ENCODE measurements at regions not wholly inside any gene's neighbourhood (a gene's known extent, or its start where the extent isn't known, plus 50 kb on each side); places are given as distances from the start of the nearest gene placed in this dataset.

GRCh38 chr4:132003593-132003992 is 1145.5 kb upstream of the PCDH10 start:
- H3K4me3 ChIP-seq (replicated peaks; ENCODE audit: low read depth, low read length), result no peak overlapping the region
- TF ChIP-seq, protein P1, sequence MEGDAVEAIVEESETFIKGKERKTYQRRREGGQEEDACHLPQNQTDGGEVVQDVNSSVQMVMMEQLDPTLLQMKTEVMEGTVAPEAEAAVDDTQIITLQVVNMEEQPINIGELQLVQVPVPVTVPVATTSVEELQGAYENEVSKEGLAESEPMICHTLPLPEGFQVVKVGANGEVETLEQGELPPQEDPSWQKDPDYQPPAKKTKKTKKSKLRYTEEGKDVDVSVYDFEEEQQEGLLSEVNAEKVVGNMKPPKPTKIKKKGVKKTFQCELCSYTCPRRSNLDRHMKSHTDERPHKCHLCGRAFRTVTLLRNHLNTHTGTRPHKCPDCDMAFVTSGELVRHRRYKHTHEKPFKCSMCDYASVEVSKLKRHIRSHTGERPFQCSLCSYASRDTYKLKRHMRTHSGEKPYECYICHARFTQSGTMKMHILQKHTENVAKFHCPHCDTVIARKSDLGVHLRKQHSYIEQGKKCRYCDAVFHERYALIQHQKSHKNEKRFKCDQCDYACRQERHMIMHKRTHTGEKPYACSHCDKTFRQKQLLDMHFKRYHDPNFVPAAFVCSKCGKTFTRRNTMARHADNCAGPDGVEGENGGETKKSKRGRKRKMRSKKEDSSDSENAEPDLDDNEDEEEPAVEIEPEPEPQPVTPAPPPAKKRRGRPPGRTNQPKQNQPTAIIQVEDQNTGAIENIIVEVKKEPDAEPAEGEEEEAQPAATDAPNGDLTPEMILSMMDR (IDR thresholded peaks at IDR 0.05; ENCODE audit: low read length, missing control alignments), result no peak
- DNase-seq (ENCODE audit: low read depth), result no peak

DNA sequence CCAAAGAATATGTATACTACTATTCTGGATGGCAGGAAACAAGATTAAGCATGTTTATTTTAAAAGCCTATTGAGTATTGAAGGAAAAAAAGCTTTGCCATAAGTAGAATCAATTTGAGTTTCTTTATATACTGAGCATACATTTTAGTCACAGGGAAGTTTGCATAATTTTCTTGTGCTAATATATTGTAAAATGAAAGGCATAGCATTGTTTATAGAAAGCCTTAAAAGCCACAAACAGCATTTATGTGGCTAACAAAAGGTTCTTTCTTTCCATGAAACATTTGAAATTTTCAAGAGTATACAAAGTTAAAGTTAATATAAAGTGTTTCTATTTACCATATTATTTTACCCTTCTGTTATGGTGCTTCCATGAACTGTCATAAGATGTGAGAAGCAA is 1133.8 kb upstream of the PCDH10 start:
- DNase-seq (ENCODE audit: low read depth), result no peak
- TF ChIP-seq, protein P1 (IDR thresholded peaks at IDR 0.05; ENCODE audit: low read length, missing control alignments), result no peak
- H3K4me3 ChIP-seq (replicated peaks; ENCODE audit: low read depth, low read length), result no peak overlapping the region

DNA sequence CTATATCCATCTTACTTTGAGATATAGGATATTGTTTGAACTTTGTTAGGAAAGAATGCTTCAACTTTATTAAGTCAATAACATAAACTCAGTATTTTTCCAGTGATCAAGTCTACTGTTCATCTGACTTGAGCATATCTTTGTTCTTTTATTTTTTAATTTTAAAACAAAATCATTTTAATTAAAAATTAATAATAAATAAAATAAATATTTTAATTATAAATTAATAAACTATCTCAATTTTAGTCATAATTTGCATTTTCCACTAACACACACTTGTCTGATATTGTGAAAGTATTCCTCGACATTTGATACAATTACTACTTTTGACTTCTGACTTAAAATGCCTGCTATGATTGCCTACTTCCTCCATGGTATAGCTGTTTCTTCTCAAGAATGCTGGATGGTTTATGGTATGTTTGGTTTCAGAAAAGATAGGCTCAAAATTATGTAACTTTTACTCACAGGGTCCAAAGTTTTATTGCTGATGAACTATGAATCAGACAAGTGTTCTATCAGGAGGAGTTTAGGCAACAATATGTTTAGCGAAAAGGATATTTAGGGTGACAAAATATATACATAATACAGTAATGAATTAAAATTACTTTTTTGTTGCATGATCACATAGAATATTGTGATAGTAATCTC is 1132.3 kb upstream of the PCDH10 start:
- TF ChIP-seq, protein P1 (IDR thresholded peaks at IDR 0.05; ENCODE audit: low read length, missing control alignments), result no peak
- DNase-seq (ENCODE audit: low read depth), result no peak

DNA sequence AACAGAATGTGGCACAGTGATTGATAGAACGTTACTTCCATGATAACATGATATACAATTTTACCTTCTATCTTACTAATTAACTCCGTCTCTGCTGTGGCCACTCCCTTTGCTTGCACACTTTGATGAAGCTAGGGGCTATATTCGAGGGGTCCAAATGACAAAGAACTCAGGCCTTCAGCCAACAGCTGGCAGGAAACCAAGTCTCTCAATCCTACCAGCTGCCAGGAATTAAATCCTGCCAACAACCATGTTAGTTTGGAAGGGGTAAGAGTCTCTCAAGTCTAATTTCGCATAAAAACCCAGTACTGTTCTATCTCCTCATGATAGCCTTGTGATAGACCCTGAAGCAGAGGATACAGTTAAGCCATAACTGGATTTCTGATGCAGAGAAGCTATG is 1122.9 kb upstream of the PCDH10 start:
- no peak for DNase-seq (ENCODE audit: low read depth)
- TF ChIP-seq, protein P1 (IDR thresholded peaks at IDR 0.05; ENCODE audit: low read length, missing control alignments), result no peak
- H3K4me3 ChIP-seq (replicated peaks; ENCODE audit: low read depth, low read length), result no peak overlapping the region

More for the DNA sequence above, 1132.3 kb upstream of the PCDH10 start:
- no peak overlapping the region for H3K4me3 ChIP-seq (replicated peaks; ENCODE audit: low read depth, low read length)

- DNase-seq (ENCODE audit: low read depth), result no peak
- no peak overlapping the region for H3K4me3 ChIP-seq (replicated peaks; ENCODE audit: low read depth, low read length)
- TF ChIP-seq, protein P1 (IDR thresholded peaks at IDR 0.05; ENCODE audit: low read length, missing control alignments), result no peak
Measured at GRCh38 chr4:132026816-132027215, 1122.3 kb upstream of the PCDH10 start.

DNA sequence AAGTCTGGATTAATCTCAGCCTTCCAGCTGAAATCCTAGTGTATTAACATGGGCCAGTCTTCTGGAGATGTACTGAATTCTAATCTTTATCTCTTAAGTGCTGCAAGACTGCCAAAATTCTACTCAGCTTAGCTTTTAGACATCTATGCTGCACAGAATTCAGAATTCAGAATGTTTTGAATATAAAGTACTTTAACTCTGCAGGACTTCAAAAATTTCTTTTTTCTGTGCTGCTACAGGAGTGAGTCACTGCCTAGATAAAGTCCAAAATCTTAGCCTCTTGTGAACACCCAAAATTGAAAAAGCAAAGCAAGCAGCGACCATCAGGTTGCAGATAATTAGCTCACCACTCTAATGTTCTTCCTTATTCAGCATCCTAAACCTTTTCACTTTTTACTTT is 1092.6 kb upstream of the PCDH10 start:
- H3K4me3 ChIP-seq (replicated peaks; ENCODE audit: low read depth, low read length), result no peak overlapping the region
- TF ChIP-seq, protein P1 (IDR thresholded peaks at IDR 0.05; ENCODE audit: low read length, missing control alignments), result no peak
- peak; percentile 17 for DNase-seq (ENCODE audit: low read depth)

- TF ChIP-seq, protein P1 (IDR thresholded peaks at IDR 0.05; ENCODE audit: low read length, missing control alignments), result no peak
- no peak for DNase-seq (ENCODE audit: low read depth)
- H3K4me3 ChIP-seq (replicated peaks; ENCODE audit: low read depth, low read length), result no peak overlapping the region
Measured at GRCh38 chr4:132059227-132059626, 1089.9 kb upstream of the PCDH10 start.
